HEK293 (cell line): ENCODE measurements at regions not wholly inside any gene's neighbourhood (a gene's known extent, or its start where the extent isn't known, plus 50 kb on each side); places are given as distances from the start of the nearest gene placed in this dataset.

Source experiments
- CTCF ChIA-PET: fragments of 350-600 bp; formaldehyde crosslinking; extraction: SDS; loops from one replicate; lab custom pipeline; 2021; ENCODE audit warnings: antibody characterized with exemption; lab: Yijun Ruan, JAX
- POLR2A ChIA-PET: fragments of 300-600 bp; formaldehyde crosslinking; extraction: SDS; loops from one replicate; lab custom pipeline; 2020; ENCODE audit warnings: antibody characterized with exemption, inconsistent platforms; lab: Yijun Ruan, JAX
- H3K27ac ChIP-seq: fragments of 200-500 bp; sonication (Bioruptor generic); 2 replicates; pipeline ENCODE4 v1.5.1; 2014; ENCODE audit warnings: low read depth, low read length, control low read depth, inconsistent platforms; ENCODE audit errors: extremely low read depth
- H3K36me3 ChIP-seq, 2 experiments: fragments of 200-500 bp in 1 of 2; sonication (Bioruptor generic) in 1 of 2; 1 replicate in 1 of 2; 2 replicates in 1 of 2; pipeline ENCODE4 v1.5.1; 2014 to 2017; ENCODE audit warnings: inconsistent platforms in 2 of 2, low read length in 2 of 2; ENCODE audit not compliant: control insufficient read depth in 2 of 2, insufficient read depth in 1 of 2
- H3K4me1 ChIP-seq: fragments of 200-500 bp; sonication (Bioruptor generic); 2 replicates; pipeline ENCODE4 v1.5.1; 2014; ENCODE audit warnings: mild to moderate bottlenecking, low read length, inconsistent platforms; ENCODE audit not compliant: control insufficient read depth, insufficient read depth
- H3K4me3 ChIP-seq: 2 replicates; pipeline ENCODE4 v1.5.1; 2011; ENCODE audit warnings: low read depth, mild to moderate bottlenecking, control low read depth, low read length, moderate library complexity
- H3K9me3 ChIP-seq: fragments of 200-500 bp; sonication (Bioruptor generic); 2 replicates; pipeline ENCODE4 v1.5.1; 2014; ENCODE audit warnings: low read depth, low read length, inconsistent platforms; ENCODE audit not compliant: control insufficient read depth, insufficient read depth
- HOXC10 ChIP-seq: sonication (generic); formaldehyde crosslinking; IDR thresholded peaks from 2 replicates; pipeline ENCODE4 v1.8.1; 2023; ENCODE audit warnings: mild to moderate bottlenecking, missing genetic modification reagents
- MZF1 ChIP-seq: fragments of 450-650 bp; formaldehyde crosslinking; IDR thresholded peaks from 2 replicates; pipeline ENCODE4 v1.5.1; 2017; ENCODE audit warnings: missing biosample characterization, missing genetic modification characterization, borderline replicate concordance
- SCRT1 ChIP-seq: fragments of 450-650 bp; formaldehyde crosslinking; IDR thresholded peaks from 2 replicates; pipeline ENCODE4 v1.5.1; 2016; ENCODE audit warnings: missing biosample characterization, missing genetic modification characterization, borderline replicate concordance
- SP3 ChIP-seq: fragments of 450-650 bp; formaldehyde crosslinking; IDR thresholded peaks from 2 replicates; pipeline ENCODE4 v1.5.1; 2016; ENCODE audit warnings: missing biosample characterization, missing genetic modification characterization
- TCF7L2 ChIP-seq: IDR thresholded peaks from 2 replicates; pipeline ENCODE4 v1.6.1; 2011; ENCODE audit warnings: low read depth, mild to moderate bottlenecking, inconsistent platforms, low read length, moderate library complexity, borderline replicate concordance
- ZNF146 ChIP-seq: fragments of 450-650 bp; formaldehyde crosslinking; IDR thresholded peaks from 2 replicates; pipeline ENCODE4 v1.5.1; 2016; ENCODE audit warnings: missing biosample characterization, missing genetic modification characterization
- ZNF19 ChIP-seq: fragments of 450-650 bp; formaldehyde crosslinking; IDR thresholded peaks from 2 replicates; pipeline ENCODE4; 2016; ENCODE audit warnings: missing biosample characterization, missing genetic modification characterization, low read depth
- ZNF202 ChIP-seq: fragments of 450-650 bp; formaldehyde crosslinking; IDR thresholded peaks from 2 replicates; pipeline ENCODE4 v1.5.1; 2016; ENCODE audit warnings: missing biosample characterization, missing genetic modification characterization, borderline replicate concordance
- ZNF302 ChIP-seq: fragments of 450-650 bp; formaldehyde crosslinking; IDR thresholded peaks from 2 replicates; pipeline ENCODE4 v1.5.1; 2016; ENCODE audit warnings: missing biosample characterization, missing genetic modification characterization, low read depth
- ZNF354C ChIP-seq: fragments of 450-650 bp; formaldehyde crosslinking; IDR thresholded peaks from 2 replicates; pipeline ENCODE4 v1.5.1; 2016; ENCODE audit warnings: missing biosample characterization, missing genetic modification characterization, low read depth, borderline replicate concordance
- ZNF624 ChIP-seq: fragments of 450-650 bp; formaldehyde crosslinking; IDR thresholded peaks from 2 replicates; pipeline ENCODE4 v1.5.1; 2017; ENCODE audit warnings: missing biosample characterization, missing genetic modification characterization
- ZNF785 ChIP-seq: fragments of 450-650 bp; formaldehyde crosslinking; IDR thresholded peaks from 2 replicates; pipeline ENCODE4 v1.5.1; 2016; ENCODE audit warnings: missing biosample characterization, missing genetic modification characterization
- TF ChIP-seq, protein P1 (sequence below): fragments of 450-650 bp; formaldehyde crosslinking; IDR thresholded peaks from 2 replicates; pipeline ENCODE4 v1.5.1; 2016; ENCODE audit warnings: missing biosample characterization, missing genetic modification characterization
- TF ChIP-seq, protein P2 (sequence below): fragments of 450-650 bp; formaldehyde crosslinking; IDR thresholded peaks from 2 replicates; pipeline ENCODE4 v1.5.1; 2016; ENCODE audit warnings: missing biosample characterization, missing genetic modification characterization
- TF ChIP-seq, protein P3 (sequence below): fragments of 450-650 bp; IDR thresholded peaks from 2 replicates; pipeline ENCODE4 v1.5.1; 2018; ENCODE audit warnings: missing biosample characterization, missing genetic modification characterization
- TF ChIP-seq, protein P4 (sequence below): fragments of 450-650 bp; formaldehyde crosslinking; IDR thresholded peaks from 2 replicates; pipeline ENCODE4 v1.5.1; 2016; ENCODE audit warnings: missing biosample characterization, missing genetic modification characterization, borderline replicate concordance
- TF ChIP-seq, protein P5 (sequence below): fragments of 450-650 bp; formaldehyde crosslinking; IDR thresholded peaks from 2 replicates; pipeline ENCODE4 v1.5.1; 2016; ENCODE audit warnings: missing biosample characterization, missing genetic modification characterization

DNA sequence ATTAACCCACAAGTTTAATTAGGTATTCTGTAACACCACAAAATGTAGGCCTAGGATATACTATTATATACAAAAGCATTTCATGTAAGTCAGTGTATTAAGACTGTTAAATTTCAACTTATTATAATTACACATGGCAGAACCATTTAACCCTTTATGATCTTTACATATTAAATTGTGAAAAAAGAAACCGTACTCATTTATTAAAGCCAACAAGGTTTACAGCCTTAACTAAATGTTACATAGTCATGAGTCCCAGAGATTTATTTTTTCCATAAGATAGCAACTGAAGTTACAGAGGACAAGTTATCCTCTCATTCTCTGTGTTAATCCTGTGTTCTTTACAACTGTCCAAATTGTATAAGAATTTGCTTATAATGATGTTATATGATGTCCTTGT is 615.8 kb upstream of the AGTR1 start:
- H3K4me1 ChIP-seq, result no peaks in the 10 kb centered on the region
- no peak overlapping the region for H3K4me3 ChIP-seq
- no peak overlapping the region for H3K27ac ChIP-seq
- no peaks in the 10 kb centered on the region for H3K36me3 ChIP-seq
- ChIA-PET CTCF (no interaction called here), POLR2A (no interaction called here)
- no peak for TF ChIP-seq MZF1 (tag by site-specific recombination)
- TF ChIP-seq TCF7L2, result no peak
- TF ChIP-seq, protein P1, sequence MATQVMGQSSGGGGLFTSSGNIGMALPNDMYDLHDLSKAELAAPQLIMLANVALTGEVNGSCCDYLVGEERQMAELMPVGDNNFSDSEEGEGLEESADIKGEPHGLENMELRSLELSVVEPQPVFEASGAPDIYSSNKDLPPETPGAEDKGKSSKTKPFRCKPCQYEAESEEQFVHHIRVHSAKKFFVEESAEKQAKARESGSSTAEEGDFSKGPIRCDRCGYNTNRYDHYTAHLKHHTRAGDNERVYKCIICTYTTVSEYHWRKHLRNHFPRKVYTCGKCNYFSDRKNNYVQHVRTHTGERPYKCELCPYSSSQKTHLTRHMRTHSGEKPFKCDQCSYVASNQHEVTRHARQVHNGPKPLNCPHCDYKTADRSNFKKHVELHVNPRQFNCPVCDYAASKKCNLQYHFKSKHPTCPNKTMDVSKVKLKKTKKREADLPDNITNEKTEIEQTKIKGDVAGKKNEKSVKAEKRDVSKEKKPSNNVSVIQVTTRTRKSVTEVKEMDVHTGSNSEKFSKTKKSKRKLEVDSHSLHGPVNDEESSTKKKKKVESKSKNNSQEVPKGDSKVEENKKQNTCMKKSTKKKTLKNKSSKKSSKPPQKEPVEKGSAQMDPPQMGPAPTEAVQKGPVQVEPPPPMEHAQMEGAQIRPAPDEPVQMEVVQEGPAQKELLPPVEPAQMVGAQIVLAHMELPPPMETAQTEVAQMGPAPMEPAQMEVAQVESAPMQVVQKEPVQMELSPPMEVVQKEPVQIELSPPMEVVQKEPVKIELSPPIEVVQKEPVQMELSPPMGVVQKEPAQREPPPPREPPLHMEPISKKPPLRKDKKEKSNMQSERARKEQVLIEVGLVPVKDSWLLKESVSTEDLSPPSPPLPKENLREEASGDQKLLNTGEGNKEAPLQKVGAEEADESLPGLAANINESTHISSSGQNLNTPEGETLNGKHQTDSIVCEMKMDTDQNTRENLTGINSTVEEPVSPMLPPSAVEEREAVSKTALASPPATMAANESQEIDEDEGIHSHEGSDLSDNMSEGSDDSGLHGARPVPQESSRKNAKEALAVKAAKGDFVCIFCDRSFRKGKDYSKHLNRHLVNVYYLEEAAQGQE (tag by site-specific recombination), result no peak
- no peak for TF ChIP-seq ZNF624 (tag by site-specific recombination)
- no peak for TF ChIP-seq HOXC10 (CRISPR knock-in tag)
- TF ChIP-seq, protein P2, sequence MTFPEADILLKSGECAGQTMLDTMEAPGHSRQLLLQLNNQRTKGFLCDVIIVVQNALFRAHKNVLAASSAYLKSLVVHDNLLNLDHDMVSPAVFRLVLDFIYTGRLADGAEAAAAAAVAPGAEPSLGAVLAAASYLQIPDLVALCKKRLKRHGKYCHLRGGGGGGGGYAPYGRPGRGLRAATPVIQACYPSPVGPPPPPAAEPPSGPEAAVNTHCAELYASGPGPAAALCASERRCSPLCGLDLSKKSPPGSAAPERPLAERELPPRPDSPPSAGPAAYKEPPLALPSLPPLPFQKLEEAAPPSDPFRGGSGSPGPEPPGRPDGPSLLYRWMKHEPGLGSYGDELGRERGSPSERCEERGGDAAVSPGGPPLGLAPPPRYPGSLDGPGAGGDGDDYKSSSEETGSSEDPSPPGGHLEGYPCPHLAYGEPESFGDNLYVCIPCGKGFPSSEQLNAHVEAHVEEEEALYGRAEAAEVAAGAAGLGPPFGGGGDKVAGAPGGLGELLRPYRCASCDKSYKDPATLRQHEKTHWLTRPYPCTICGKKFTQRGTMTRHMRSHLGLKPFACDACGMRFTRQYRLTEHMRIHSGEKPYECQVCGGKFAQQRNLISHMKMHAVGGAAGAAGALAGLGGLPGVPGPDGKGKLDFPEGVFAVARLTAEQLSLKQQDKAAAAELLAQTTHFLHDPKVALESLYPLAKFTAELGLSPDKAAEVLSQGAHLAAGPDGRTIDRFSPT (tag by site-specific recombination), result no peak
- H3K9me3 ChIP-seq, result no peaks in the 10 kb centered on the region

DNA sequence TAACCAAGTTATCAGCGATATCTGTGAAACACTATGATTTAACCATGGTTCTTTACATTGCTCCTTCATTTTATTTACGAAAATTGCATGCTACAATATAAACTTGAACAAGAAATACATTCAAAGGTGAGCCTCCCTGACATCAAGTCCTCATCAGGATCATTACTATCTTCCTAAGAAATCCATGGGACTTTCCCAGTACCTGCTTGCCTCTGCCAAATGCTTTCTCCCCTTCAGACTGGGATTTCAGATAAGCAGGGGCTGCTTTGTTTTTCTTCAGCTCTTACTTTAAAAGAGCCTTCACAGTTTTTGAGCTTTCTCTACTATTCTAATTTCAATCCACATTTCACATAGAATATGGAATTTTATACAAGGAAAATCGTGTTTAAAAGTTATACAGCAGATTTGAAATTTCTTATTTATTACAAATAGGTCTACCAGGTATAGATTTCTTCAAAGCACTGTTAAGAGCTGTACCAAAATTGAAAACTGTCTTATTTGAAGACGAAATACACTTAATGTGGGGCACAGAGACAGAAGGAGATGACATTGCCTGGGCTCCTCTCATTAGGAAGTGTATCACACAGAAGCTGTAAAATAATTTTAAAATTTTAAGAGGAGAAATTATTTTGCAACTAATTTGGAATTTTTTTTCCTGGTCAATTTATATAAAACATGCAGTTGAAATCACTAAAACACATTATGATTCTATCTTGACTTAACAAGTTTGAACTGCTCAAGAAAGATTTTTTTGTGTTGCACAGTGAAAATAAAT is 615.0 kb upstream of the AGTR1 start:
- POLR2A ChIA-PET, result no interaction called here
- H3K27ac ChIP-seq, result no peak overlapping the region
- CTCF ChIA-PET, result no interaction called here
- H3K4me3 ChIP-seq, result no peak overlapping the region
- H3K36me3 ChIP-seq, result no peaks in the 10 kb centered on the region
- no peaks in the 10 kb centered on the region for H3K4me1 ChIP-seq
- H3K9me3 ChIP-seq, result no peaks in the 10 kb centered on the region
- TF ChIP-seq SCRT1, result no peak
- TF ChIP-seq ZNF202 (tag by site-specific recombination), result no peak
- TF ChIP-seq ZNF302 (tag by site-specific recombination), result no peak
- TF ChIP-seq ZNF785 (tag by site-specific recombination), result no peak
- TF ChIP-seq, protein P3, sequence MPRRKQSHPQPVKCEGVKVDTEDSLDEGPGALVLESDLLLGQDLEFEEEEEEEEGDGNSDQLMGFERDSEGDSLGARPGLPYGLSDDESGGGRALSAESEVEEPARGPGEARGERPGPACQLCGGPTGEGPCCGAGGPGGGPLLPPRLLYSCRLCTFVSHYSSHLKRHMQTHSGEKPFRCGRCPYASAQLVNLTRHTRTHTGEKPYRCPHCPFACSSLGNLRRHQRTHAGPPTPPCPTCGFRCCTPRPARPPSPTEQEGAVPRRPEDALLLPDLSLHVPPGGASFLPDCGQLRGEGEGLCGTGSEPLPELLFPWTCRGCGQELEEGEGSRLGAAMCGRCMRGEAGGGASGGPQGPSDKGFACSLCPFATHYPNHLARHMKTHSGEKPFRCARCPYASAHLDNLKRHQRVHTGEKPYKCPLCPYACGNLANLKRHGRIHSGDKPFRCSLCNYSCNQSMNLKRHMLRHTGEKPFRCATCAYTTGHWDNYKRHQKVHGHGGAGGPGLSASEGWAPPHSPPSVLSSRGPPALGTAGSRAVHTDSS (tag by site-specific recombination), result no peak
- no peak for TF ChIP-seq ZNF624 (tag by site-specific recombination)
- TF ChIP-seq, protein P4, sequence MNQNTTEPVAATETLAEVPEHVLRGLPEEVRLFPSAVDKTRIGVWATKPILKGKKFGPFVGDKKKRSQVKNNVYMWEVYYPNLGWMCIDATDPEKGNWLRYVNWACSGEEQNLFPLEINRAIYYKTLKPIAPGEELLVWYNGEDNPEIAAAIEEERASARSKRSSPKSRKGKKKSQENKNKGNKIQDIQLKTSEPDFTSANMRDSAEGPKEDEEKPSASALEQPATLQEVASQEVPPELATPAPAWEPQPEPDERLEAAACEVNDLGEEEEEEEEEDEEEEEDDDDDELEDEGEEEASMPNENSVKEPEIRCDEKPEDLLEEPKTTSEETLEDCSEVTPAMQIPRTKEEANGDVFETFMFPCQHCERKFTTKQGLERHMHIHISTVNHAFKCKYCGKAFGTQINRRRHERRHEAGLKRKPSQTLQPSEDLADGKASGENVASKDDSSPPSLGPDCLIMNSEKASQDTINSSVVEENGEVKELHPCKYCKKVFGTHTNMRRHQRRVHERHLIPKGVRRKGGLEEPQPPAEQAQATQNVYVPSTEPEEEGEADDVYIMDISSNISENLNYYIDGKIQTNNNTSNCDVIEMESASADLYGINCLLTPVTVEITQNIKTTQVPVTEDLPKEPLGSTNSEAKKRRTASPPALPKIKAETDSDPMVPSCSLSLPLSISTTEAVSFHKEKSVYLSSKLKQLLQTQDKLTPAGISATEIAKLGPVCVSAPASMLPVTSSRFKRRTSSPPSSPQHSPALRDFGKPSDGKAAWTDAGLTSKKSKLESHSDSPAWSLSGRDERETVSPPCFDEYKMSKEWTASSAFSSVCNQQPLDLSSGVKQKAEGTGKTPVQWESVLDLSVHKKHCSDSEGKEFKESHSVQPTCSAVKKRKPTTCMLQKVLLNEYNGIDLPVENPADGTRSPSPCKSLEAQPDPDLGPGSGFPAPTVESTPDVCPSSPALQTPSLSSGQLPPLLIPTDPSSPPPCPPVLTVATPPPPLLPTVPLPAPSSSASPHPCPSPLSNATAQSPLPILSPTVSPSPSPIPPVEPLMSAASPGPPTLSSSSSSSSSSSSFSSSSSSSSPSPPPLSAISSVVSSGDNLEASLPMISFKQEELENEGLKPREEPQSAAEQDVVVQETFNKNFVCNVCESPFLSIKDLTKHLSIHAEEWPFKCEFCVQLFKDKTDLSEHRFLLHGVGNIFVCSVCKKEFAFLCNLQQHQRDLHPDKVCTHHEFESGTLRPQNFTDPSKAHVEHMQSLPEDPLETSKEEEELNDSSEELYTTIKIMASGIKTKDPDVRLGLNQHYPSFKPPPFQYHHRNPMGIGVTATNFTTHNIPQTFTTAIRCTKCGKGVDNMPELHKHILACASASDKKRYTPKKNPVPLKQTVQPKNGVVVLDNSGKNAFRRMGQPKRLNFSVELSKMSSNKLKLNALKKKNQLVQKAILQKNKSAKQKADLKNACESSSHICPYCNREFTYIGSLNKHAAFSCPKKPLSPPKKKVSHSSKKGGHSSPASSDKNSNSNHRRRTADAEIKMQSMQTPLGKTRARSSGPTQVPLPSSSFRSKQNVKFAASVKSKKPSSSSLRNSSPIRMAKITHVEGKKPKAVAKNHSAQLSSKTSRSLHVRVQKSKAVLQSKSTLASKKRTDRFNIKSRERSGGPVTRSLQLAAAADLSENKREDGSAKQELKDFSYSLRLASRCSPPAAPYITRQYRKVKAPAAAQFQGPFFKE (tag by site-specific recombination), result no peak
- no peak for TF ChIP-seq ZNF19 (tag by site-specific recombination)
- no peak for TF ChIP-seq SP3 (tag by site-specific recombination)
- TF ChIP-seq ZNF146 (tag by site-specific recombination), result no peak
- TF ChIP-seq, protein P5, sequence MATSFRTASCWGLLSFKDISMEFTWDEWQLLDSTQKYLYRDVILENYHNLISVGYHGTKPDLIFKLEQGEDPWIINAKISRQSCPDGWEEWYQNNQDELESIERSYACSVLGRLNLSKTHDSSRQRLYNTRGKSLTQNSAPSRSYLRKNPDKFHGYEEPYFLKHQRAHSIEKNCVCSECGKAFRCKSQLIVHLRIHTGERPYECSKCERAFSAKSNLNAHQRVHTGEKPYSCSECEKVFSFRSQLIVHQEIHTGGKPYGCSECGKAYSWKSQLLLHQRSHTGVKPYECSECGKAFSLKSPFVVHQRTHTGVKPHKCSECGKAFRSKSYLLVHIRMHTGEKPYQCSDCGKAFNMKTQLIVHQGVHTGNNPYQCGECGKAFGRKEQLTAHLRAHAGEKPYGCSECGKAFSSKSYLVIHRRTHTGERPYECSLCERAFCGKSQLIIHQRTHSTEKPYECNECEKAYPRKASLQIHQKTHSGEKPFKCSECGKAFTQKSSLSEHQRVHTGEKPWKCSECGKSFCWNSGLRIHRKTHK (tag by site-specific recombination), result no peak
- no peak for TF ChIP-seq ZNF354C (tag by site-specific recombination)
